Mesothelial cell of epicardium (in vitro differentiated cells): ENCODE measurements at regions not wholly inside any gene's neighbourhood (a gene's known extent, or its start where the extent isn't known, plus 50 kb on each side); places are given as distances from the start of the nearest gene placed in this dataset.

ENCODE experiments used
- DNase-seq, 2 experiments: peaks; one replicate each; pipeline ENCODE4 v3.0.0; 2021; ENCODE audit warnings: low spot score in 2 of 2; ENCODE audit not compliant: unreplicated experiment in 2 of 2
- H3K27ac Mint-ChIP-seq: 2 replicates; pipeline ENCODE4 v1.8.0; 2021; ENCODE audit warnings: mixed read lengths
- H3K27me3 Mint-ChIP-seq: 2 replicates; pipeline ENCODE4 v1.8.0; 2021; ENCODE audit warnings: low read depth, mixed read lengths
- H3K36me3 Mint-ChIP-seq: 2 replicates; pipeline ENCODE4 v1.8.0; 2021; ENCODE audit warnings: mixed read lengths
- H3K4me1 Mint-ChIP-seq: 2 replicates; pipeline ENCODE4 v1.8.0; 2021; ENCODE audit warnings: mixed read lengths
- H3K4me3 Mint-ChIP-seq: 2 replicates; pipeline ENCODE4 v1.8.0; 2021; ENCODE audit warnings: mild to moderate bottlenecking, moderate library complexity, mixed read lengths
- H3K9me3 Mint-ChIP-seq: 2 replicates; pipeline ENCODE4 v1.8.0; 2021; ENCODE audit warnings: mixed read lengths
- CTCF ChIP-seq: fragments of 200-600 bp; sonication (generic); IDR thresholded peaks from one replicate; pipeline ENCODE4 v1.5.0; 2021; ENCODE audit warnings: antibody characterized with exemption; ENCODE audit not compliant: unreplicated experiment

GRCh38 chr9:20012232-20012631 is 223.4 kb upstream of the SLC24A2 start:
- no peak for TF ChIP-seq CTCF
- no peak for DNase-seq
- H3K27ac Mint-ChIP-seq: no peak overlapping the region

GRCh38 chr9:20009606-20010005 is 220.8 kb upstream of the SLC24A2 start:
- Mint-ChIP-seq H3K9me3 (peaks cover 23% of the 10 kb centered on the region), H3K27ac (no peak overlapping the region), H3K36me3 (no peaks in the 10 kb centered on the region), H3K4me1 (no peaks in the 10 kb centered on the region), H3K27me3 (no peaks in the 10 kb centered on the region), H3K4me3 (no peak overlapping the region)
- DNase-seq: no peak
- TF ChIP-seq CTCF: no peak

More at GRCh38 chr9:20012232-20012631, 223.4 kb upstream of the SLC24A2 start:
- Mint-ChIP-seq H3K9me3 (peaks cover 27% of the 10 kb centered on the region), H3K4me3 (no peak overlapping the region), H3K36me3 (no peaks in the 10 kb centered on the region), H3K27me3 (no peaks in the 10 kb centered on the region), H3K4me1 (no peaks in the 10 kb centered on the region)

- Mint-ChIP-seq H3K9me3 (no peaks in the 10 kb centered on the region), H3K27ac (no peak overlapping the region), H3K27me3 (no peaks in the 10 kb centered on the region), H3K36me3 (no peaks in the 10 kb centered on the region), H3K4me3 (no peak overlapping the region), H3K4me1 (peaks cover 10% of the 10 kb centered on the region)
- TF ChIP-seq CTCF: no peak
- no peak for DNase-seq
Measured at GRCh38 chr9:20002011-20002410, 213.2 kb upstream of the SLC24A2 start.

- Mint-ChIP-seq H3K4me3 (no peak overlapping the region), H3K9me3 (no peaks in the 10 kb centered on the region), H3K27me3 (no peaks in the 10 kb centered on the region), H3K27ac (no peak overlapping the region), H3K36me3 (no peaks in the 10 kb centered on the region), H3K4me1 (peaks cover 10% of the 10 kb centered on the region)
- TF ChIP-seq CTCF: no peak
- DNase-seq: no peak
Measured at GRCh38 chr9:20001058-20001457, 212.2 kb upstream of the SLC24A2 start.

- Mint-ChIP-seq H3K4me3 (no peak overlapping the region), H3K9me3 (no peaks in the 10 kb centered on the region), H3K27ac (no peak overlapping the region), H3K36me3 (no peaks in the 10 kb centered on the region), H3K4me1 (peaks cover 10% of the 10 kb centered on the region), H3K27me3 (no peaks in the 10 kb centered on the region)
- DNase-seq: no peak
- TF ChIP-seq CTCF: no peak
Measured at GRCh38 chr9:19999491-20000057, 210.7 kb upstream of the SLC24A2 start.
